ENCODE measurements at regions not wholly inside any gene's neighbourhood (a gene's known extent, or its start where the extent isn't known, plus 50 kb on each side); places are given as distances from the start of the nearest gene placed in this dataset.
"Not testable (repeated sequence)": the region's sequence is repeated elsewhere in the genome, so short reads cannot be mapped to it uniquely, and the experiment has no call there.

DNA sequence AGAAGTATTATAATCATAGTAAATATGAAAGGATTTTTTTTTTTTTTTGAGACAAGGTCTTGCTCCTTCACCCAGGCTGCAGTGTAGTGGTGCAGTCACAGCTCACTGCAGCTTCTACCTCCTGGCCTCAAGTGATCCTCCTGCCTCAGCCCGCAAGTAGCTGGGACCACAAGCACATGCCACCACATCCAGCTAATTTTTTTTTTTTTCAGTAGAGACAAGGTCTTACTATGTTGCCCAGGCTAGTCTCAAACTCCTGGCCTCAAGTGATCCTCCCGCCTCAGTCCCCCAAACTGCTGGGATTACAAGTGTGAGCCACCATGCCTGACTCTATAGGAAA is 86.2 kb upstream of the FOXN2 start:
- no peak for DNase-seq

DNA sequence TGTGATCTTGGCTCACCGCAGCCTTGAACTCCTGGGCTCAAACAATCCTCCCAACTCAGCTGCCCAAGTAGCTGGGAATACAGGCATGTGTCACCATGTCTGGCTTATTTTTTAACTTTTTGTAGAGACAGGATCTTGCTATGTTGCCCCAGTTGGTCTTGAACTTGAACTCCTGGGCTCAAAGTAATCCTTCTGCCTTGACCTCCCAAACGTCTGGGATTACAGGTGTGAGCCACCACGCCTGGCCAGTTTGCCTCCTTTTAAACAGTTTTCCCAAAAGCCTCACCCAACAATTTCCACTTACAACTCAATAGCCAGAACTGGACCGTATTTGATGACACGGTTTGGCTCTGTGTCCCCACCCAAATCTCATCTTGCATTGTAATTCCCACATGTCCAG is 85.4 kb upstream of the FOXN2 start:
- no peak for DNase-seq

DNA sequence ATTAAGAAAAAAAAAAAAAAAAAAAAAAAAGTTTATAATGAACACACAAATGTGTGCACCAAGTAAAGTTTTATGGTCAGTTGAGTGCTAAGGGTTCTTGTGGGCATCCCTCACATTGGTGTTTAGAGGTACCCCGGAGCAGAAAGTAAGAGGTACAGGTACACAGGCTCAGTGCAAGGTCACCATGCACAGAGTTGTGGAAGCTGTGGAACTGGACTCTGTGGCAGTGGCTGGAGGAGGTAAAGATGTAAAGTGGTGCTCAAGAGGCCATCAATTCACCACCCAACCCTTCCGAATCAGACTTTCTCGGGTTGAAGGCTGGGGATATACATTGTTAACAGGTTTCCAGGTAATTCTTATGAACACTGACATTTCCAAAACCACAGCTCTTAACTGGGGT is 83.6 kb upstream of the FOXN2 start:
- DNase-seq: no peak

GRCh38 chr2:48232351-48232750 is 82.1 kb upstream of the FOXN2 start:
- no peak for DNase-seq

DNA sequence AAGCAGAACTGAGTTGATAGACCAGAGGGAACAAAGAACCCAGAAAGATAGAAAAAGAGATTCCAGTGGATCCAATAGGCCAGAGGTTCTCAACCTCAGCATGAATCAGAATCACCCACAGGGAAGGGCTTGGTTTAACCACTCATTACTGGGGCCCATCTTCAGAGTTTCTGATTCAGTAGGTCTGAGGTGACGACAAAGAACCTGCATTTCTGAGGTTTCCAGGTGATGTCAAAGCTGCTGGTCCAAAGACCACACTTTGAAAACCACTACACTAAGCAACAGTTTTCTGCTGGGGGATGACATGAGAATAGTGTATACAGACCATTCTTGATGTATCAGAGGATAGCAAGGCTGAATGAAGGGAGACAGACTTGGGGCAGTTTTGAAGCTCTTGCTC is 81.5 kb upstream of the FOXN2 start:
- DNase-seq: no peak

DNA sequence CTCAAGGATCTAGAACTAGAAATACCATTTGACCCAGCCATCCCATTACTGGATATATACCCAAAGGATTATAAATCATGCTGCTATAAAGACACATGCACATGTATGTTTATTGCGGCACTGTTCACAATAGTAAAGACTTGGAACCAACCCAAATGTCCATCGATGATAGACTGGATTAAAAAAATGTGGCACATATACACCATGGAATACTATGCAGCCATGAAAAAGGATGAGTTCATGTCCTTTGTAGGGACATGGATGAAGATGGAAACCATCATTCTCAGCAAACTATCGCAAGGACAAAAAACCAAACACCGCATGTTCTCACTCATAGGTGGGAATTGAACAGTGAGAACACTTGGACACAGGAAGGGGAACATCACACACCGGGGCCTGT is 80.7 kb upstream of the FOXN2 start:
- DNase-seq: not testable (repeated sequence)

GRCh38 chr2:48235076-48235475 is 79.4 kb upstream of the FOXN2 start:
- no peak for DNase-seq

- no peak for DNase-seq
These were observed 76.1 kb upstream of the FOXN2 start for GRCh38 chr2:48238381-48238780.

- DNase-seq: no peak
These were observed 73.6 kb upstream of the FOXN2 start for GRCh38 chr2:48240912-48241311.

DNA sequence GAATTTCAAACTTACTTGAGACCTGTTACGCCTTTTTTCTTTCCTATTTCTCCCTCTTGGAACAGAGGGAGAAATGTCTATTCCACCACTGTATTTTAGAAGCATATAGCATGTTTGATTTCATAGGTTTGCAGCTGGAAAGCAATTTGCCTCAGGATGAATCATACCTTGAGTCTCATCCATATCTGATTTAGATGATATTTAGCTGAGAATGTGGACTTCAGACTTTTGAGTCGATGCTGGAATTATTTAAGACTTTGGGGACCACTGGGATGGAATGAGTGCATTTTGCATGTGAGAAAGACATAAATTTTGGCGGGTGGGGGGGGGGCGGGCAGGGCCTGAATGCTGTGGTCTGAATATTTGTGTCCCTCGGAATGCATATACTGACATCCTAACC is 67.3 kb upstream of the FOXN2 start:
- DNase-seq: no peak

DNA sequence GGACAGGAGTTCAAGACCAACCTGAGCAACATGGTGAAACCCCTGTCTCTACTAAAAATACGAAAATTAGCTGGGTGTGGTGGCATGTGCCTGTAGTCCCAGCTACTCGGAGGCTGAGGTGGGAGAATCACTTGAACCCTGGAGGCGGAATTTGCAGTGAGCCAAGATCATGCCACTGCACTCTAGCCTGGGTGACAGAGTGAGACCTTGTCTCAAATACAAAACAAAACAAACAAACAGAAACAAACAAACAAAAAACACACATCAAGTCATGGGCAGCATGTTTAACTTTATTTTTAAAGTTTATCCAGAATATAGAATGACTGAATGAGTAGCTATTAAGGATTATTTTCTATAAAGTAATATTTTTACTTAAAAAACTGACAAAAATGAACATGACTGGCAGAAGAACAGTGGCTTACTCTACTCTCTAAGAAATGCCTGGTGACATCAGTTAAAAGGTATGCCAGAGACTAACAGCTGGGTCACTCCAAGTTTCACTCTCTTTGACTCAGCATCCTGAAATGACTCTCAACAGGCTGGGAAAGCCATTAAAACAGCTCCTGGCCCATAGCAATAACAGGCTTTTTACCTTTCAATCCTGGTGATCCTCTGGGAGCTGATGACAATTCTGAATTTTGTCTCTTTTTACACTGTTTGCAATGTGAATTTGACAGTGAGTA is 66.1 kb upstream of the FOXN2 start:
- no peak for DNase-seq

DNA sequence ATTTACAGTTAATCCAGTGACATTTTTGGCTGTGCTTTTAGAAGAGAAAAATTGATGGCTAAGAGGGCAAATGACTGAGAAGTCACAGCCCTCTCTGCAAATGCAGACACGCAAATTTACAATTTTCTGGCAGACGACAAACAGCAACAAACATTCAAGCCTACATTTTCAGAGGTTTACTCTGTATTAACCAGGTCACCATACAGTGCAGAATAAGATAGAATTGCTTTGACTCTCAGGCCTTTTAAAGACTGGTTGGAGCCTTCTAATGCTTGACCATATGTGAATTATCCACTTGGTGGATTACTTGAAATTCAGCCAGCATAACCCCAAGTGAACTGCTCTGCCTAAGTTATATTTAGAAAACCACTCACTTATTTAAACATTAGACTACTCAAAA is 65.5 kb upstream of the FOXN2 start:
- no peak for DNase-seq

DNA sequence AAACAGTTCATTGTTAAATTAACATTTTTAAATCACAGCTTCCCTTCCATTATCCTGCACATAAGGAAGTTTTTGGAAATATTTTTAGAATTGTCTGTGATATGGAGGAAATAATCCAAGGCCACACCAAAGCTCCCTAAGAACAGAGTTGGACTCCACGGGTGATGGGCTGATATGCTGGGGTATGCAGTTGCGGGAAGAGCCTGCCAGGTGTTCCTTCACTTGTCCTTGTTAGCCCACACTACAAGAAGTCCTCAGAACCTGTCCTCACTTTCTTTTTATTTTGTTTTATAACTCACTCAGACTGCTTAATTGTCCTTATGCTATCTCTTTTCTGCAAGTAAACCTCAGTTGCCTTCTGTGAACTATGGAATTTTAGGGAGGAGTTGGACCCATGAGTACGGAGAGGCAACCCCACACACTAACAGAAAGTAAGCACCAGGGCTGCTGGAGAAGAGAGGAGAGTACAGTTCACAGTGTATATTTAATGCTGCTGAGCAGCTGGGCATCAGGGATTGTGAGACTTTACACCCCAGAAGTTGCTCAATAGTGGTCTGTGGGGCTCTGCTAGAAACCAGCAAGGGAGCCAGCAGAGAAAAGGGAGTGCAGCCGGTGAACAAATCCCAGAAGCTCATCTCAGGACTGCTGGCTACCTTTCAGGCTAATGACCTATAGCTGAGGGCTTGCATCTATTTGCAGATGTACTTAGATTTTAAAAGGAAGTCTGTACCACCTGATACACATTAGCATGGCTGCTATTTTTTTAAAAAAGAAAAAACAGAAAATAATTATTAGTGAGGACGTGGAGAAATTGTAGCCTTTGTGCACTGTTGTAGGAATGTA is 64.6 kb upstream of the FOXN2 start:
- DNase-seq: no peak

DNA sequence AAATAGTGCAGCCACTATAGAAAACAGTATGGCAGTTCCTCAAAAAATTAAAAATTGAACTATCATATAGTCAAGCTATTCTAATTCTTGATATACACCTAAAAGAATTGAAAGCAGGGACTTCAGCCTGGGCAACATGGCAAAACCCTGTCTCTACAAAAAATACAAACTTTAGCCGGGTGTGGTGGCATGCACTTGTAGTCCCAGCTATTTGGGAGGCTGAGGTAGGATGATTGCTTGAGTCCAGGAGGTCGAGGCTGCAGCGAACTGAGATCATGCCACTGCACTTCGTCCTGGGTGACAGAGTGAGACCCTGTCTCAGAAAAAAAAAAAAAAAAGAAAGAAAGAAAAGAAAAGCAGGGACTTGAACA is 64.0 kb upstream of the FOXN2 start:
- DNase-seq: no peak

- DNase-seq: no peak
These were observed 63.5 kb upstream of the FOXN2 start for GRCh38 chr2:48250943-48251342.

GRCh38 chr2:48251437-48252148 is 62.9 kb upstream of the FOXN2 start:
- DNase-seq: no peak

DNA sequence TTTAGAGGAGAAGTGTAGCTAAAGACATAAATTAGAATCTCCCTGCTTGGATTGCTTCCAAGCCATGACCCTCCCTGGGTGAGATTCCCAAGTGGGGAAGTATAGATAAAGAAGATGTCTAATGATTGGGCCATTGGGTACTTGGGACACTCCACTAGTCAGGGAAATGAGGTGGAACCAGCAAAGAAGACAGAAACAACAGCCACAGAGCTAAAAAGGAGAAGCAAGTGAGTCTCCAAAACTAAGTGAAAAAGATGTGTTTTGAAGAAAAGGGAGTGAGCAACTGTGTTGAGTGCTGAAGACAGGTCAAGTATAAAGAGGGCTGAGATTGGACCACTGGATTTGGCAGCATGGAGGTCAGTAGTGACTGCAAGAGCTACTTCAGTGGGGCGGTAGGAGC is 61.2 kb upstream of the FOXN2 start:
- DNase-seq: no peak

- no peak for DNase-seq
These were observed 59.6 kb upstream of the FOXN2 start for GRCh38 chr2:48254839-48255238.

- DNase-seq: no peak
These were observed 57.0 kb upstream of the FOXN2 start for GRCh38 chr2:48257456-48257855.

- no peak for DNase-seq
These were observed 55.9 kb upstream of the FOXN2 start for GRCh38 chr2:48258481-48259149.

- no peak for DNase-seq
These were observed 54.7 kb upstream of the FOXN2 start for GRCh38 chr2:48259811-48260210.

- DNase-seq: no peak
These were observed 49.9 kb upstream of the FOXN2 start for GRCh38 chr2:48264627-48265026.
